ENCODE measurements at regions not wholly inside any gene's neighbourhood (a gene's known extent, or its start where the extent isn't known, plus 50 kb on each side); places are given as distances from the start of the nearest gene placed in this dataset.

DNA sequence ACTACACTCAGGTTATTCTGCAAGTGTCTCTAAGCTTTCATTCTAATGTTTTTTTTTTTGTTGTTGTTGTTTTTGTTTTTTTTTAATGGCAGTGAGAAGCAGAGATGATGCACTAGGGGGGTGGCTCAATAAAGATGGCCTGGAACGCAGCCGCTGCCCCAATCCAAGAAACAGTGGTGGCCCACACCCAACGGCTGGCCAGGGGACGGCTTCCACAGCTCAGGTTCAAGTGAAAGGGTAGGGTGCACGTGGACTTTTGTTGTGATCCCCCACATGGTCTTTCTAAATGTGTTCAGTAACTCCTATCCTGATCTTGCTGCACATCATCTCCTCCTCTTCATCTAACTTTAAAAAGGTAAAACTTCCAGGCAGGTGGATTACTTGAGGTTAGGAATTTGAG lies 190.1 kb downstream of the NDUFA10 start:
- no peak for TF ChIP-seq POLR2A (IDR thresholded peaks at IDR 0.05)
- TF ChIP-seq, protein P1, sequence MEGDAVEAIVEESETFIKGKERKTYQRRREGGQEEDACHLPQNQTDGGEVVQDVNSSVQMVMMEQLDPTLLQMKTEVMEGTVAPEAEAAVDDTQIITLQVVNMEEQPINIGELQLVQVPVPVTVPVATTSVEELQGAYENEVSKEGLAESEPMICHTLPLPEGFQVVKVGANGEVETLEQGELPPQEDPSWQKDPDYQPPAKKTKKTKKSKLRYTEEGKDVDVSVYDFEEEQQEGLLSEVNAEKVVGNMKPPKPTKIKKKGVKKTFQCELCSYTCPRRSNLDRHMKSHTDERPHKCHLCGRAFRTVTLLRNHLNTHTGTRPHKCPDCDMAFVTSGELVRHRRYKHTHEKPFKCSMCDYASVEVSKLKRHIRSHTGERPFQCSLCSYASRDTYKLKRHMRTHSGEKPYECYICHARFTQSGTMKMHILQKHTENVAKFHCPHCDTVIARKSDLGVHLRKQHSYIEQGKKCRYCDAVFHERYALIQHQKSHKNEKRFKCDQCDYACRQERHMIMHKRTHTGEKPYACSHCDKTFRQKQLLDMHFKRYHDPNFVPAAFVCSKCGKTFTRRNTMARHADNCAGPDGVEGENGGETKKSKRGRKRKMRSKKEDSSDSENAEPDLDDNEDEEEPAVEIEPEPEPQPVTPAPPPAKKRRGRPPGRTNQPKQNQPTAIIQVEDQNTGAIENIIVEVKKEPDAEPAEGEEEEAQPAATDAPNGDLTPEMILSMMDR (IDR thresholded peaks at IDR 0.05) = no peak
- no peak for TF ChIP-seq EP300 (IDR thresholded peaks at IDR 0.05)

Data from tibial nerve (tissue), 4 donors.